CD4-positive, alpha-beta T cell treated with Interferon alpha-2 for 1 hour (primary cell): ENCODE measurements at regions not wholly inside any gene's neighbourhood (a gene's known extent, or its start where the extent isn't known, plus 50 kb on each side); places are given as distances from the start of the nearest gene placed in this dataset.

Source experiments
- DNase-seq, 2 donors: peaks; one replicate each; pipeline ENCODE4 v3.0.0-alpha.2; 2020 to 2022

DNA sequence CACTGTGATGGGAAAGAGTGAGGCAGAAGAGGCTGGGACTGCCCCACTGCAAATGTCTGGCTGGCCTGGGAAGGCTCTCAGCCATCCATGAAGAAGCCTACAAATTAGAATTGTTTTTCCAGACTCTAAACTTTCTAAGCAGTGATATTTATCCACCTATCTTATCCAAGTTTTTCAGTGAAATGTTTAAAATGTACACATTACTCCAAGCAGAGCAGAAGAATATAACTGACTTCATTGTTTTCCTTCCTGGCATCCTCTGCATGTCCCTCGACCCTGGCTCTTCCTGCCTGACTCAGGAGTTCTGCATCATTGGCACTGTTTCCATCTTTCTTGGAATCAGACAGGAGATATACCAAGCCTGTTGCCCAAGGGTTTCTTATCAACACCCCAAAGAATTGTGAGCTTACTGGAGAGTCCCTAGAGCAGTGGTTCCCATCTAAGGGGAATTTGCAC, 401.5 kb upstream of the PROK2 start:
- no peak for DNase-seq

DNA sequence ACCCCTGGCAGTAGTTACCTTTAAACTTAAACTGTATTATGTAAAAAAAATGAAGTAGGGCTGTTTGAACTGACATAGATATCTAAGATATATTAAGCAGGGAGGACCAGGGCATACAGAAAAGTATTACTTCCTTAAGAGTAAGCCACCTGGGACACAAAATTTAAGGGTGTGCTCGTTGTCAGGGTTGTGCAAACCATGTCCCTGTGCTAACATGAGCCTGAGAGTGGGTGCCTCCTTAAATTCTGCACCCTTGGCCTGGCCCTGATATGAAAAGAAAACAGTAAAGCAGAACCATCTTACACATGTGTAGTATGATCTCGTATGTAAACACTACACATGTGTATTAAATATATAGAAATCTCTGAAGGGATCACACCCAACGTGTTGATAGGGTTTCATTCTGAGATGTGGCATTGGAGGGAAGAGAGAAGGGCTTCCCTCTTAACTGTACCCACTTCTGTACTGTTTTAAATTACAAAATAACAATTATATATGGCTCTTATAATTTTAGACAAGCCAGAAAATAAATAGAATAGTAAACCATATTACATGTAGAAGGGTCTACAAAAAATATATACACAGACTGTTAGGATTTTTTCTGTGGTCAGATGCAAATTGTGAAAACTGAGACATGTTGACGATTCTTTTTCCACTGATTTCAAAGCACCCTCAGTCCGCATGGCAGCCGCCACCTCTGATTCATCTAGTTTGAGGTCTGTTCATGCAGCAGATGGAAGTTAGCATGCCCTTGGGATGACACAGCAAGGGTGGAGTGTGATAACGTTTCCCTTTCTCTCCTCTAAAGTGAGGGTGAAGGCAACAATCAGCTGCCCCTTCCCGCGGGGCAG, 400.8 kb upstream of the PROK2 start:
- no peak for DNase-seq

DNA sequence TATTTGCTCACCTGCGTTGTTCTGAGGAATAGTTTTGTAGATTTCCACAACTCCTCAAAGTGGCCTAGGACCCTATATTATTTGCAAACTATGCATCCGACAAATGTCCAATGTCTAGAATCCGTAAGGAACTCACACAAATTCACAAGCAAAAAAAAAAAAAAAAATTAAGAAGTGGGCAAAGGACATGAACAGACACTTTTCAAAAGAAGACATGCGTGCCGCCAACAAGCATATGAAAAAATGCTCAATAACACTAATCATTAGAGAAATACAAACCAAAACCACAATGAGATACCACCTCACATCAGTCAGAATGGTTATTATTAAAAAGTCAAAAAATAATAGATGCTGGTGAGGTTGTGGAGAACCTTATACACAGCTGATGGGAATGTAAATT, 398.5 kb upstream of the PROK2 start:
- DNase-seq = no peak

- DNase-seq = no peak
These were observed 397.3 kb upstream of the PROK2 start for GRCh38 chr3:72182206-72182605.

- DNase-seq = no peak
These were observed 396.3 kb upstream of the PROK2 start for GRCh38 chr3:72181251-72181650.

DNA sequence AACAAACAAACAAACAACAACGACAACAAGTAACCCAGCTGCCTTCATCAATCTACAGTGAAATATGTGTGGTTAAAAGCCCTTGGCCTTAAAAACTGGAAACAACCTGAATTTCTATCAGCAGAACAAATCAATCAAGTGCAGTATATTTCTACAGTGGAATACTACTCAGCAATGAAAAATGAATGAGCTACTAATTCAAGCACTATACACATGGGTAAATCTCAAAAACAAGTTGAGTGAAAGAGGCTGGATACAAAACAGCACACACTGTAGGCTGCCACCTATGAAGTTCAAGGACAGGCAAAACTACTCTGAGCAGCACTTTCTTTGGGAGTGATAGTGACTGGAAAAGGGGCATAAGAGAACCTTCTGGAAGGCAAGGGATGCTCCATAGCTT, 395.5 kb upstream of the PROK2 start:
- no peak for DNase-seq

DNA sequence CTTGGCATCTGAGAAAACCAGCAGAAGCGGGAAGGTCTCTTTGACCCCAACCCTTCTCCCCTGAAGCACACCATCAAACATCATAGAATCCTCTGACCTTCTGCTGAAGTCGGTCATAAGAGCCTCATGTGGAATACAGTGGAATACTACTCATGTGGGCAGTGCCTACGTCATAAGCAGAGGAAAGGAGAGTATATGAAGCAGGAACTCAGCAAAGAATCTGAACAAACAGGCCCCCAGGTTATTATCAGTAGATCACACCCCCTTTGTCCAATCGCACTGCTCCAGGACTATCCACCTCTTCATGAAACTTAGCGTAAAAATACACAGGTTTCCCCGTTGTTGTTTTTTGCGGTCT, 394.1 kb upstream of the PROK2 start:
- no peak for DNase-seq

DNA sequence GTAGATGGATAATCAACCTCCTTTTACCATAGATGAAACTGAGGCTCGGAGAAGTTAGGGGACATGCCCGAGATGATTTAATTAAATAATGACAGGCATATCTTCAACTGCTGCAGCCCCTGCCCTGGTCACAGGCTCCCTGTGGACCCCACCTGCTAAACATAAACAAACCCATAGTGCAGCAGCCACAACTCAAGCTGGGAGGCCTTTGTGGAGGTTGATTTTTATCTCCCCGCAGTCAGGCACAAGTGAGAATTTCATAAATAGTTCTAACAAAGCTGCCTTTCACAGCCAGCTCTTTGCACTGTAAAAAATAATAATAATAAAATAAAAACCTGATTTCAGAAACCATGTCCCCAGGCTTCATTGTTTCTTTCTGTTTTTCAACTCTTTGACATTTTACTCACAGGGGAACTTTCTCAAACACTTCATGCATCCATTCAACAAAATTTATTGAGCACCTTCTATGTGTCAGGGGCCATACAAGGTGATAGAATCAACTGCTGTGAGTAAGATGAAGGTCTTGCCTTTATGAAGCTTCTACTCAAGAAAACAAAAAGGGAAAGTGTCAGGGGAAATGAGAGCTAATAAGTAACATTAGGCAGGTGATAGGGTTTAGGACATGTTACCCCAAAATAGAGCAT, 393.6 kb upstream of the PROK2 start:
- no peak for DNase-seq

GRCh38 chr3:72177075-72178050, 392.4 kb upstream of the PROK2 start:
- no peak for DNase-seq

GRCh38 chr3:72176537-72177041, 391.6 kb upstream of the PROK2 start:
- peak in 1 of 2 donors; percentile 49 for DNase-seq

DNA sequence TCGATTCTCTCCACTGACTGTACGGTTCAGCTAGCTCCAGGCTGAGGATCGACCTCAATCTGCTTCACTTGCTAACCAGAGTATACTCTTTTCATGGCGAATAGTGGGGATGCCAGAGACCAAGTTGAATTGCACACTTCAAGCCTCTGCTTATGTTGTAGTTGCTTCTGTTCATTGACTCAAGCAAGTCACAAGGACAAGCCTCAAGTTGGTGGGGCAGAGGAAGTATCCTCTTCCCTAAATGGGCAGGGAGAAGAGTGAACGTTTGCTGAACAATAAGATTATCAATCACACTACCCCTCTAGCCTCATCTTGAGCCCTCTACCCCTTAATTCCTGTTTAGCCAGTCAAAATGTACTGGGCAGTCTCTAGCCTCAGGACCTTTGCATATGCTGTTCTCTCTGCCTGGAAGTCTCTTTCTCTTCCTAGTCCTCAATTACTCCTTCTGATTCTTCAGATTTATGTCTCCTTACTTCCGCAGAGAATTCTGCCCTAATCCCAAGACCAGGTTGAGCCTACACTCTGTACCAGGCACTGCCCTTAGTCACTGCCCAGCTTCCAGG, 390.4 kb upstream of the PROK2 start:
- no peak for DNase-seq

DNA sequence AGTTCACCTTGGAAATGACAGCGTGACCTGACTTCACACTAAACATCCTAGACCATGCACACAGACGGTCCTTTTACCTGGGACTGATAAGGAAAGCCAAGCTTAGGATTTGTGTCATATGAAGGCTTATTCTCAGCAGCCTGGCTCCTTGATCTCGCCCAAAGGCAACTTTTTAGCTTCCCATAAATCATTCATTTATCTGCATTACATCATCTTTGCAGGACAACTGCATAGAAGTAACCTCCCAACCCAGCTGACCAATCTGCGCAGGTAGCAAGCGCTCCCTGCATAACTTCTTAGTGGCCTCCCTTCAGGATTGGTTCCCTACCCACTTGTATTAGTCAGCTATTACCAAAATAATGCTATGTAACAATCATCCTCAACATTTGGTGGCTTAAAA, 389.9 kb upstream of the PROK2 start:
- DNase-seq = no peak

GRCh38 chr3:72174040-72174439, 389.1 kb upstream of the PROK2 start:
- no peak for DNase-seq

DNA sequence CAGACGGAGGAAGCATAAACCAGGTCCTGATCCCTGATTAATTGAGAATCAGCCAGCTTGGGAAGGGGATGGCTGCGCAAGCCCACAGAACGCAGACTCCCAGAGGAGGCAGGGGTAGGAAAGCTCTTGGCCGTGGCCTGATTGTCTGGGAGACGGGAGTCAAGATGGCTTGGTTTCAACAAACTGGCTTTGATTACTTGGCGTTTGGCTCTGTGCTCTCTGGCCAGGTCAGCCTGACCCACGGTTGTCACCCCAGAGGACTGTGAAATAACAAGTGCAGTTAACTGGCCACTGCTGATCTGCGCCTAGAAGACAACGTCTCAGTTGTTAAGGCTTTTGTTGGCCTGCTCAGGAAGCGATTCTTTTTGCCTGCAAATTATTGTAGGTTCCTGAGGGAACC, 387.0 kb upstream of the PROK2 start:
- no peak for DNase-seq

- DNase-seq = no peak
These were observed 386.5 kb upstream of the PROK2 start for GRCh38 chr3:72171463-72171881.

DNA sequence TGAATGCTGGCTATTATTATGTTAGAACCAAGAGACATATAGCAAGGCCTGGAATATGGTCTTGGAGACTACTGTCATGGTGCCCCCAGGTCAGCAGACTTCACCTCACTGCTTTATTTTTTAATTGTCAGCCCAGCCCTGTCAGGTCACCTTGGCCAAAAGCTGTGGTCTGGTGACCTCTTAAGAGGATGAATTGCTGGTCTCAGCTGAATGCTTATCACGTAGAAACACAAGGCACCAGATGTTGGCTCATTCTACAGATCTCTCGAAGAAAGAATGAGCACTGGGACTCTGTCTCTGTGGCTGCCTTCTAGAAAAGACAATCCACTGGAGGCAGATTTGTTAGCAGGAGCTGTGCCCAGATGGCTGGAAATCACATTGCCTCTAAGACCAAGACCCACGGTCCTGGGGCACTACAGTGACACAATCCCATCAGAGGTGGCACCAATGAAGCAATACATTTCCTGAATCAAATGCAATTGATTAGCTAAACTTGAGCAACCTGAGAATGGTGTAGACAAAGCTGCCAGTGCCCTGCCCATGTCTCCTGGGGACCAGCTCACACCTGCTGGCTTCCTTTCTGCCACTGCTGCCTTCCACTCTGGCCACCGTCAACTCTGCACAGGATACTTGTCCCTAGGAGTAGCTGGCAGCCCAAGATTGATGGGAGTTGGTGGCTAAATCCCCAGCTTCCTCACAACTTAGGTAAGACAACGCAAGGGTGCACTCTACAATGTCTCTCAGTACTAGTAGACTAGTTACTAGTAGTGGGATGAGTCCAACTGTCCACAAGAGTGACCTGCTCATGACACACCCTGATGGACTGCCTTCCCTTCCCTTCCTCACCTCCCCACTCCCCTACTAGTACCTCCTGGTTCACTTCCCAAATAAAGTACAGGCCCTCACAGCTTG, 384.9 kb upstream of the PROK2 start:
- no peak for DNase-seq

GRCh38 chr3:72169120-72169519, 384.2 kb upstream of the PROK2 start:
- no peak for DNase-seq

DNA sequence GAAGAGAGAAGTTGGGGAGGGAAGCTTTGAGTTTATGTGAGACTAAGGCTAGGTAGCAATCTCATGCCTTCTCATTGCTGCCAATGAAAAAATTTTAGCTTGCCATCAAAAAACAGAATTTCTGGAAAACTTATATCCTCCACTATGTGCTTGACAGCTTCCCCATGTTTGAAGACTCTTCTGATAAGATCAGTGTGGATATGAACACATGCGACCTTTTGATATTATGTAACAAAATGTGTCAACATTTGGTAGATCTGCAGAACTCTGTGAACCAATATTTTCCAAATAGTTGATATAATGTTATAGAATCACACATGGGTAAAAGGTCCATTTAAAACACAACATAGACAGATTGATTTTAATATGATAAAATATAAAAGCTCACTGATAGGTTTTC, 380.9 kb upstream of the PROK2 start:
- no peak for DNase-seq

DNA sequence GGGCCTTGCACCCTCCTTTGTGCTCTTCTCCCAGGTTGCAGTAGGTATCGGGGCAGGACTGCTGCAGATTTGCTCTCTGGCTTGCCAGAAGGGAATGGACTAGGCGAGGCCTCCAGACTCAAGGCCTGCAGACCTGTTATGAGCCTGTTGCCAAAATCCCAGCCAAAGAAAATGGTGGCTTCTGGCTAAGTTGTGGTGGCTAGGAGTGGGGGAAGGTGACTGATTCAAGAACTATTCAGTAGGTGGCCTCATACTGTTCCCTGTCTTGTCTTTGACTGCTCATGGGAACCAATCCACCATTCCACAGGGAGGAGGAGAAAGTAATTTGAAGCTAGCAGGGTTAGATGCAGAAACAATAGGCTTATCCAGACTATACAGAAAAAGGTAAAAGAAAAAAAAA, 380.4 kb upstream of the PROK2 start:
- DNase-seq = no peak

DNA sequence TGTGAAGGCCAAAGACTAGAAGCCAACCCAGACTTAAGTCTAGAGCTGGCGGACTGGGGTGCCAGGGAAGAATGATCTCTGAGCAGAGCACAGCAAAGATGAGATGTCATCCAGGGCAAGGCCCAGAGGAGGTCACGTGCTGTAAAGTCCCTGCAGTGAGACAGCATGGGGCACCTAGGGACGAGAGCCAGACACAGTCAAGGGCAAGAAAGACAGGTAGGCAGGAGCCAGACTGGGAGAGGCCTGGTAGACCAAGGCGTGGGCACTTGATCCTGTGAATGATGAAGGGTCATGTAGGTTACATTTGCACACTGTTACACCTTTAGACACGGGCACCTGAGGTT, 379.7 kb upstream of the PROK2 start:
- peak in 1 of 2 donors; percentile 26 for DNase-seq

GRCh38 chr3:72163809-72164634, 379.1 kb upstream of the PROK2 start:
- peak in 1 of 2 donors; percentile 73 for DNase-seq
